K562 (cell line): ENCODE measurements at regions not wholly inside any gene's neighbourhood (a gene's known extent, or its start where the extent isn't known, plus 50 kb on each side); places are given as distances from the start of the nearest gene placed in this dataset.

Experiments used
- ATAC-seq: fragments of 200-7000 bp; cut with Tn5 transposase; 3 replicates; pipeline ENCODE4 v1.9.1; 2020; ENCODE audit warnings: moderate library complexity
- BruUV-seq: library from RNA; stranded (reverse); fragments of 400-500 nt; replicated peaks from 2 replicates; lab custom pipeline; 2021; lab: Mats Ljungman, UMichigan
- CTCF ChIA-PET: fragments of 300-600 bp; formaldehyde crosslinking; extraction: SDS; loops from one replicate; lab custom pipeline; 2021; ENCODE audit warnings: low intra/inter-chr PET ratio; lab: Yijun Ruan, JAX
- POLR2A ChIA-PET: fragments of 300-600, 350-650 bp; sonication (Branson Sonifier 250); formaldehyde crosslinking; extraction: SDS; loops from one replicate; lab custom pipeline; 2021; ENCODE audit warnings: antibody characterized with exemption, inconsistent platforms; lab: Yijun Ruan, JAX
- DNase-seq, 4 experiments: peaks; one replicate each; pipeline versions ENCODE4 v3.0.0 to v3.0.0-alpha.2; 2011 to 2018; ENCODE audit warnings: low spot score in 3 of 4, mixed read lengths in 3 of 4; ENCODE audit errors: extremely low read depth in 1 of 4
- FAIRE-seq: peaks from 2 replicates; lab custom pipeline; 2011; peaks lifted over from hg19 to GRCh38; lab: Jason Lieb, UNC
- H2AFZ ChIP-seq: 2 replicates; pipeline ENCODE4 v1.6.0; 2011; ENCODE audit warnings: low read depth, low read length, control low read depth, inconsistent platforms
- H3K27ac ChIP-seq: fragments of 200-600 bp; 3 replicates; pipeline ENCODE4 v1.8.0; 2011; ENCODE audit warnings: low read depth, mild to moderate bottlenecking, control low read depth, inconsistent platforms, low read length, moderate library complexity, mixed read lengths; ENCODE audit errors: extremely low read depth
- H3K27me3 ChIP-seq, 2 experiments: fragments of 300-600 bp in 1 of 2; 2 replicates in 1 of 2; 3 replicates in 1 of 2; pipeline versions ENCODE4 v1.6.0 to v1.8.0; 2011; ENCODE audit warnings: inconsistent platforms in 2 of 2, low read length in 2 of 2, mild to moderate bottlenecking in 1 of 2, mixed read lengths in 1 of 2, moderate library complexity in 1 of 2; ENCODE audit not compliant: control insufficient read depth in 2 of 2, insufficient read depth in 2 of 2
- H3K36me3 ChIP-seq: fragments of 300-600 bp; 3 replicates; pipeline ENCODE4 v1.8.0; 2011; ENCODE audit warnings: mild to moderate bottlenecking, low read length, inconsistent platforms; ENCODE audit not compliant: control insufficient read depth, insufficient read depth
- H3K4me1 ChIP-seq, 2 experiments: fragments of 200-600 bp in 1 of 2; replicated peaks in 1 of 2; 2 replicates in 1 of 2; 3 replicates in 1 of 2; pipeline versions ENCODE4 v1.5.1 to v1.8.0; 2011; ENCODE audit warnings: inconsistent platforms in 2 of 2, low read length in 2 of 2, mild to moderate bottlenecking in 1 of 2, mixed read lengths in 1 of 2, moderate library complexity in 1 of 2; ENCODE audit not compliant: control insufficient read depth in 2 of 2, insufficient read depth in 2 of 2
- H3K4me2 ChIP-seq: 2 replicates; pipeline ENCODE4 v1.6.1; 2011; ENCODE audit warnings: low read length, control low read depth, inconsistent platforms, mixed read lengths; ENCODE audit not compliant: insufficient read depth
- H3K4me3 ChIP-seq: fragments of 200-600 bp; sonication (generic), shearing (Covaris generic); 2 replicates; pipeline ENCODE4 v1.5.1; 2016; ENCODE audit warnings: control low read depth, inconsistent platforms
- H3K79me2 ChIP-seq: fragments of 200-600 bp; 3 replicates; pipeline ENCODE4 v1.8.0; 2011; ENCODE audit warnings: low read length, inconsistent platforms; ENCODE audit not compliant: control insufficient read depth, insufficient read depth
- H3K9ac ChIP-seq, 2 experiments: 2 replicates each; pipeline versions ENCODE4 v1.6.0 to v1.6.1; 2011; ENCODE audit warnings: low read depth in 2 of 2, low read length in 2 of 2, control low read depth in 1 of 2, inconsistent platforms in 1 of 2, mild to moderate bottlenecking in 1 of 2, mixed read lengths in 1 of 2; ENCODE audit not compliant: insufficient read depth in 1 of 2
- H3K9me1 ChIP-seq: one replicate; pipeline ENCODE4 v1.6.0; 2011; ENCODE audit warnings: inconsistent platforms, mild to moderate bottlenecking, low read length, moderate library complexity; ENCODE audit not compliant: control insufficient read depth, insufficient read depth
- H3K9me3 ChIP-seq: replicated peaks from 2 replicates; pipeline ENCODE4 v1.5.1; 2011; ENCODE audit warnings: low read depth, low read length, inconsistent platforms; ENCODE audit not compliant: control insufficient read depth, insufficient read depth
- H4K20me1 ChIP-seq: replicated peaks from 2 replicates; pipeline ENCODE4 v1.6.1; 2011; ENCODE audit warnings: low read length, inconsistent platforms, mixed read lengths; ENCODE audit not compliant: control insufficient read depth, insufficient read depth
- ARID3A ChIP-seq: IDR thresholded peaks from 2 replicates; pipeline ENCODE4 v1.6.1; 2012; ENCODE audit warnings: low read depth, low read length, improper control_type of control experiment, borderline replicate concordance
- CHD1 ChIP-seq: fragments of 200-600 bp; sonication (generic); IDR thresholded peaks from one replicate; pipeline ENCODE4 v1.6.1; 2012; ENCODE audit warnings: mild to moderate bottlenecking, moderate library complexity, low read length, inconsistent platforms
- CREB1 ChIP-seq, 2 experiments: sonication (generic) in 1 of 2; formaldehyde crosslinking in 1 of 2; IDR thresholded peaks; 2 replicates each; pipeline versions ENCODE4 v1.6.1 to v1.8.0; 2012 to 2022; ENCODE audit warnings: inconsistent platforms in 1 of 2, mild to moderate bottlenecking in 1 of 2, missing genetic modification reagents in 1 of 2, moderate library complexity in 1 of 2
- E2F4 ChIP-seq: sonication (generic); formaldehyde crosslinking; IDR thresholded peaks from 2 replicates; pipeline ENCODE4 v1.8.0; 2022; ENCODE audit warnings: mild to moderate bottlenecking, low read depth, missing genetic modification reagents
- FOXP4 ChIP-seq: sonication (generic); formaldehyde crosslinking; IDR thresholded peaks from 2 replicates; pipeline ENCODE4 v1.8.0; 2022; ENCODE audit warnings: mild to moderate bottlenecking, missing genetic modification reagents, borderline replicate concordance
- GTF2F1 ChIP-seq: IDR thresholded peaks from 2 replicates; pipeline ENCODE4 v1.6.1; 2011; ENCODE audit warnings: low read depth, low read length, improper control_type of control experiment
- HDAC8 ChIP-seq: fragments of 450-650 bp; IDR thresholded peaks from 2 replicates; pipeline ENCODE4 v1.6.1; 2016; ENCODE audit warnings: mild to moderate bottlenecking, missing genetic modification characterization, moderate library complexity, missing compliant biosample characterization
- HNRNPUL1 ChIP-seq: fragments of 200-400 bp; formaldehyde crosslinking; IDR thresholded peaks from 2 replicates; pipeline ENCODE4 v1.6.1; 2017; ENCODE audit warnings: low read length
- MCM5 ChIP-seq: fragments of 450-650 bp; IDR thresholded peaks from 2 replicates; pipeline ENCODE4 v1.6.1; 2016; ENCODE audit warnings: low read depth
- ZBTB12 ChIP-seq: fragments of 250-450 bp; sonication (Bioruptor Pico); IDR thresholded peaks from 2 replicates; pipeline ENCODE4 v1.4.0; 2020
- ZBTB8A ChIP-seq: fragments of 450-650 bp; IDR thresholded peaks from 2 replicates; pipeline ENCODE4 v1.6.1; 2018; ENCODE audit warnings: mild to moderate bottlenecking, moderate library complexity; ENCODE audit not compliant: partially characterized antibody
- ZFP30 ChIP-seq: fragments of 250-450 bp; sonication (Bioruptor Pico); IDR thresholded peaks from 2 replicates; pipeline ENCODE4 v1.8.0; 2022; ENCODE audit warnings: moderate library complexity, mild to moderate bottlenecking, inconsistent platforms, borderline replicate concordance
- ZFX ChIP-seq: sonication (generic); formaldehyde crosslinking; IDR thresholded peaks from 2 replicates; pipeline ENCODE4 v1.8.0; 2022; ENCODE audit warnings: mild to moderate bottlenecking, missing genetic modification reagents, moderate library complexity
- ZNF212 ChIP-seq: fragments of 450-650 bp; formaldehyde crosslinking; IDR thresholded peaks from 2 replicates; pipeline ENCODE4 v1.4.0; 2020; ENCODE audit warnings: mild to moderate bottlenecking
- ZZZ3 ChIP-seq: fragments of 450-650 bp; IDR thresholded peaks from 2 replicates; pipeline ENCODE4 v1.6.1; 2016; ENCODE audit warnings: antibody characterized with exemption, mild to moderate bottlenecking, moderate library complexity
- WGBS: fragments of 100-300 bp; shearing (Covaris generic); methylation state at CpG from one replicate; pipeline ENCODE4 v1.1.6; 2016; ENCODE audit warnings: low coverage, mixed read lengths; ENCODE audit not compliant: insufficient coverage; ENCODE audit errors: missing lambda C conversion rate; 5-methylcytosine and 5-hydroxymethylcytosine counted together
- in situ Hi-C: fragments of 300-500 bp; cut with MboI; formaldehyde crosslinking; loops from 4 replicates; pipeline ENCODE4 v1.15.0; 2018; ENCODE audit warnings: inconsistent platforms, mixed read lengths
- intact Hi-C: fragments of 100-400 bp; cut with micrococcal nuclease; formaldehyde crosslinking; loops from 2 replicates; pipeline ENCODE4 v1.14.2; 2022

- H3K27ac ChIP-seq = no peak overlapping the region
- no TSS peak for BruUV-seq
- H3K4me2 ChIP-seq = no peak overlapping the region
- intact Hi-C loops = no loop called here
- H3K9ac ChIP-seq = no peak overlapping the region
- H3K79me2 ChIP-seq = no peaks in the 10 kb centered on the region
- TF ChIP-seq ZZZ3 (no peak), HDAC8 (tag) (no peak), ARID3A (no peak), ZBTB12 (CRISPR knock-in tag) (no peak), FOXP4 (CRISPR knock-in tag) (no peak), ZFX (CRISPR knock-in tag) (no peak), CHD1 (no peak), MCM5 (no peak), ZNF212 (CRISPR knock-in tag) (no peak), ZFP30 (CRISPR knock-in tag) (no peak), CREB1 (IDR thresholded peaks at IDR 0.05) (no peak), CREB1 (CRISPR knock-in tag; IDR thresholded peaks at IDR 0.05) (no peak), GTF2F1 (no peak), ZBTB8A (no peak), E2F4 (CRISPR knock-in tag) (no peak), HNRNPUL1 (no peak)
- no peaks in the 10 kb centered on the region for H4K20me1 ChIP-seq
- FAIRE-seq = no peak
- H2AFZ ChIP-seq = no peak overlapping the region
- no peaks in the 10 kb centered on the region for H3K9me1 ChIP-seq
- no peaks in the 10 kb centered on the region for H3K27me3 ChIP-seq
- no peak overlapping the region for H3K4me3 ChIP-seq
- H3K4me1 ChIP-seq = no peaks in the 10 kb centered on the region
- H3K36me3 ChIP-seq = no peaks in the 10 kb centered on the region
- DNase-seq = no peak
- POLR2A ChIA-PET = no interaction called here
- 0% methylated on average over 3 of the region's 3 CpGs for WGBS
- H3K9me3 ChIP-seq = no peaks in the 10 kb centered on the region; the same call in 1 of the 2 replicates
- in situ Hi-C loops = no loop called here
- CTCF ChIA-PET = no interaction called here
- no peak for ATAC-seq
Measured at GRCh38 chr2:35454966-35455638, 900.5 kb upstream of the CRIM1 start.
